Gastrocnemius medialis (tissue), 4 donors: ENCODE measurements at regions not wholly inside any gene's neighbourhood (a gene's known extent, or its start where the extent isn't known, plus 50 kb on each side); places are given as distances from the start of the nearest gene placed in this dataset.

Experiments
- POLR2A ChIP-seq, 2 donors: fragments of 450-650 bp; IDR thresholded peaks; one replicate each; pipeline ENCODE4 v1.6.1; 2017; ENCODE audit warnings: antibody characterized with exemption in 2 of 2, mild to moderate bottlenecking in 2 of 2, moderate library complexity in 2 of 2
- TF ChIP-seq, protein P1 (sequence below), 5 experiments: fragments of 450-650 bp in 3 of 5; fragments of 200-600 bp in 2 of 5; sonication (generic) in 2 of 5; IDR thresholded peaks in 4 of 5; conservative IDR thresholded peaks in 1 of 5; 1 replicate in 4 of 5; 2 replicates in 1 of 5; pipeline ENCODE4 v1.5.1; 2016 to 2019; ENCODE audit warnings: antibody characterized with exemption in 5 of 5, mild to moderate bottlenecking in 3 of 5, moderate library complexity in 3 of 5

DNA sequence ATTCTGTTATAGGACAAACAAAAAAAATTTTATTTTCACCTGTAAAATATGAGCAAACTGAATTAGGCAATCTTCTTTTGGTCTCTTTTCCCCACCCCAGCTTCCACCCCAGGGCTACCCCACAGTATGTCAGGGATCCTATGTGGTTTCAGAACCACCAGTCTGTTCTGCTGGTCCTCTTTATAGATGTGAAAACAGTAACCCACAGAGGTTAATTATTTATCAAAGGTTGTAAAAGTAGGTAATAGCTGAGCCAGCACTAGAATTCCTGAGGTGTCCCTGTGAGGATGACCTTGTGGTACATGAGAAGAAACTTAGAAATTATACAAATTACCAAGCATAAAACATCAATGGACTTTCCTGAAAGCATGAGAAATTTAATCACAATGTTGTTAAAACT is 428.7 kb downstream of the CNTNAP4 start:
- TF ChIP-seq, protein P1, sequence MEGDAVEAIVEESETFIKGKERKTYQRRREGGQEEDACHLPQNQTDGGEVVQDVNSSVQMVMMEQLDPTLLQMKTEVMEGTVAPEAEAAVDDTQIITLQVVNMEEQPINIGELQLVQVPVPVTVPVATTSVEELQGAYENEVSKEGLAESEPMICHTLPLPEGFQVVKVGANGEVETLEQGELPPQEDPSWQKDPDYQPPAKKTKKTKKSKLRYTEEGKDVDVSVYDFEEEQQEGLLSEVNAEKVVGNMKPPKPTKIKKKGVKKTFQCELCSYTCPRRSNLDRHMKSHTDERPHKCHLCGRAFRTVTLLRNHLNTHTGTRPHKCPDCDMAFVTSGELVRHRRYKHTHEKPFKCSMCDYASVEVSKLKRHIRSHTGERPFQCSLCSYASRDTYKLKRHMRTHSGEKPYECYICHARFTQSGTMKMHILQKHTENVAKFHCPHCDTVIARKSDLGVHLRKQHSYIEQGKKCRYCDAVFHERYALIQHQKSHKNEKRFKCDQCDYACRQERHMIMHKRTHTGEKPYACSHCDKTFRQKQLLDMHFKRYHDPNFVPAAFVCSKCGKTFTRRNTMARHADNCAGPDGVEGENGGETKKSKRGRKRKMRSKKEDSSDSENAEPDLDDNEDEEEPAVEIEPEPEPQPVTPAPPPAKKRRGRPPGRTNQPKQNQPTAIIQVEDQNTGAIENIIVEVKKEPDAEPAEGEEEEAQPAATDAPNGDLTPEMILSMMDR (IDR thresholded peaks at IDR 0.05 in 4 of 5, conservative IDR thresholded peaks at IDR 0.05 in 1 of 5) = no peak
- no peak for TF ChIP-seq POLR2A (IDR thresholded peaks at IDR 0.05)
